NCI-H146 (cell line): ENCODE measurements at regions not wholly inside any gene's neighbourhood (a gene's known extent, or its start where the extent isn't known, plus 50 kb on each side); places are given as distances from the start of the nearest gene placed in this dataset.
"Not testable (repeated sequence)": the region's sequence is repeated elsewhere in the genome, so short reads cannot be mapped to it uniquely, and the experiment has no call there.

Source experiments
- DNase-seq: peaks from one replicate; lab custom pipeline; 2025; lab: John Stamatoyannopoulos, UW

- DNase-seq, result no peak
Measured at GRCh38 chr14:92223025-92223424, 99.9 kb upstream of the SLC24A4 start.

DNA sequence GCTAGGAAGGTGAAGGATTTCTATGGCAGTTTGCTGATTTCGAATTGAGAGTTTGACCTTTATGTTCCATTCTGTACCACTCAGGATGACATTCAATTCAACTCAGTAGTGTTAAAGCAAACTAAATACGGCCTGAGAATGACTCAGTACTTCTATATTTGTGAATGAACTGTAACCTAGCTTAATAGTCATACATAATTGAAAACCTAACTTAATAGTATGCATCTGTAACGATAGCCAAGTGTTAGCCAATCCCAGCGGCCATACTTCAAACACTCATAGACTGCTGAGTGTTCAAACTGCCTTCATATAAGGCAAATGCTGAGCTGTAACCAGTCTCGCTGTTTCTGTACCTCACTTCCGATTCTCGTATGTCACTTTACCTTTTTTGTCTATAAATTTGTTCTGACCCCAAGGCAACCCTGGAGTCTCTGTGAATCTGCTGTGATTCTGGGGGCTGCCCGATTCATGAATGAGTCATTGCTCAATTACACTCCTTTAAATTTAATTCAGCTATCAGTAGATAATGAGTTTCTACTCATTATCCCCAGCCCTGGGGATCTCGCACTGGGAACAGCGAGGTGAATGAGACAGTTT is 98.5 kb upstream of the SLC24A4 start:
- DNase-seq, result no peak

- DNase-seq, result no peak
Measured at GRCh38 chr14:92225731-92226130, 97.2 kb upstream of the SLC24A4 start.

GRCh38 chr14:92226166-92226565 is 96.8 kb upstream of the SLC24A4 start:
- not testable (repeated sequence) for DNase-seq

DNA sequence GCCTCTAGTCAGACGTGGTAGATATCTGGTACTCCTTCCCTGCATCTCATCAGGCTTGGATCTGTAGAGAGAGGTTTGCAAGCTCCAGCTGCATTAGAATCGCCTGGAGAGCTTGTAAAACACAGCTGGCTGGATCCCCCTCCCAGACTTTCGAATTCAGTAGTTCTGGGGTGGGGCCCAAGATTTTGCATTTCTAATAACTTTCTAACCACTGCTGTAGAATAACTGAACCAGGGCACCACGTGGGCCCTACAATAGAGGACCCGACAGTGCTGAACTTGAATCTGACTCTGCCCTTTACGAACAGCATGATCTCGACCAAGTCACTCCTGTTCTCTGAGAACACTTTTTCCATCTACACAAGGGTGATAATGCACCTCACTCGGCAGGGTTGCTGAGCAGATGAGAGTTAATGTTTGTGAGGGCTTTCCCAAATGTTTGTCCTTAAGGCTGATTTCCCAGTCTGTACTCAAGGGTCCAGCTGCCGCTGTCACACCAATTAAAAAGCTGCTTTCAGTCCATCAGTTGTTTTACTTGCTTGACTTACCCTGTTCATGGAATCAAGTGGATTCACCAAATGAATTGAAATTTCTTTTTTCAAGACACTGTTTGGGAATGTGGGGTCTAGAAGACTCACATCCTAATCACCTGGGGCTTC is 86.6 kb upstream of the SLC24A4 start:
- no peak for DNase-seq

DNA sequence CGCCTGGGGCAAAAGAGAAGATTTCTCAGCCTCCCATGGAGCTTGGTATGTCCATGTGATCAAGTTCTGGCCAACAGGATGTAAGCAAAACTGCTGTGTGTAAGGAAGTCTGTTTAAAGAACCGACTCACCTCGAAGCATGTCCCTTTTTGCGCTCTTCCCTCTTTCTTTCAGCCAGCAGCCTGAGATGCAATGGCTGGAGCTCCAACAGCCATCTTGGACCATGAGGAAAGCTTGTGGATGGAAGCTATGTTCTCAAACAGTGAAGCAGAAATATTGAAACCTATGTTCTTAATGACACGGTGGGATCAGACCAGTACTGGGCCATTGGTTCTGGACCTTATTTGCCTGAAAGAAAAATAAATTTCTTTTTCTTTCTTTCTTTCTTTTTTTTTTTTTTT is 82.3 kb upstream of the SLC24A4 start:
- no peak for DNase-seq

DNA sequence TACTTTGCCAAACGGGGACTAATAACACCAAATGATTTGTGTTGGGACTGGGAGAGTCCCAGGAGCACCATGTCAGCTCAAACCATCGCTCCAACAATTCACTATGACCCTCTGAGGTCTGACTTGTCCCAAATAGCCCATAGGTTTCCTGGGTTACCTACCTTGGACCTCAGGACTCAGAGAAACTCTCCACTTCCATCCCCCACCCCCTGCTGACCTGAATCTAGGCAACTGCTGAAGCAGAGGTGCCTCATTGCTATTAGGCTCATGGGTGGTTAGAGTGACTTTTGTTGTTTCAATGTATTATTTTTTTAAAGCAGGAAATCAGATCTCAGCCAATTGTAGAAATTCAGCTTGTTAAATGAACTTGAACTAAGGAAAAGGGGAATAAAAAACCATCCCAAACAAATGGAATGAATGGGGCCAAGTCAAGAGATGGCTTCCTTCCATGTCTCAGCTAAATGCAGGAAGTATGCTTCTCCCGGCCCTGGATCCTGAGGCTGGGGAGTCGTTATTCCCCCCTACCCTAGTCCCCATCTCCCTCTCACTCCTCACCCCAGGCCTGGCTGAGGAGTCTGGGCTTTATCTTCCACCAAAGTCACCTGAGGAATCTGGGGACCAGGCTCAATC is 80.9 kb upstream of the SLC24A4 start:
- no peak for DNase-seq

- DNase-seq, result no peak
Measured at GRCh38 chr14:92244805-92245204, 78.2 kb upstream of the SLC24A4 start.

DNA sequence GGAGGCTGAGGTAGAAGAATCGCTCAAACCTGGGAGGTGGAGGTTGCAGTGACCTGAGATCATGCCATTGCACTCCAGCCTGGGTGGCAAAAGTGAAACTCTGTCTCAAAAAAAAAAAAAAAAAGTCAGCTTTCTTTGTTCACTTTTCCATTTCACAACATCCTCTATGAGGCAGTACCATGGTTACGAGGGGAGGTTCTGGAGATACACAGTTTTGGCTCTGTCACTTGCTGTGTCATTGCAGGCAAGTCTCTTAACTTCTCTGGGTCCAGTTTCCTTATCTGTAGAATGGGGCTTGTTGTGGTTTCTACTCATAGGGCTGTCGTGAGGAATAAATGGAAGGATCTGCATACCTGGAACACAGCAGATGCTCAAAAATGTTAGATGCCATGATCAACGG is 75.6 kb upstream of the SLC24A4 start:
- no peak for DNase-seq

- no peak for DNase-seq
Measured at GRCh38 chr14:92247947-92248346, 75.0 kb upstream of the SLC24A4 start.

DNA sequence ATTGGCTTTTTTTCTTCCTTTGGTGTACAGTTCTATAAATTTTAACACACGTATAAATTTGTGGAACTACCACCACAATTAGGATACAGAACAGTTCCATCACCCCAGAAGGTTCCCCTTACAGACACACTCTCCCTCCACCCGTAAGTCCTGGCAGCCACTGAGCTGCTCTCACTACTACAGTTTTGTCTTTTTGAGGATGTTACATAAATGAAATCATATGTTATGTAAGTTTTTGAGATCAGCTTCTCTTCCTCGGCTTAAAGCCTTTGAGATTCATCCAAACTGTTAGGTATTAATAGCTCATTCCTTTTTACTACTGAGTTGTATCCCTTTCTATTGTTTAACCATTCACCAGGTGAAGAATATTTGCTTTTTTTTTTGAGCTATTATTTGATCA is 74.3 kb upstream of the SLC24A4 start:
- DNase-seq, result no peak

DNA sequence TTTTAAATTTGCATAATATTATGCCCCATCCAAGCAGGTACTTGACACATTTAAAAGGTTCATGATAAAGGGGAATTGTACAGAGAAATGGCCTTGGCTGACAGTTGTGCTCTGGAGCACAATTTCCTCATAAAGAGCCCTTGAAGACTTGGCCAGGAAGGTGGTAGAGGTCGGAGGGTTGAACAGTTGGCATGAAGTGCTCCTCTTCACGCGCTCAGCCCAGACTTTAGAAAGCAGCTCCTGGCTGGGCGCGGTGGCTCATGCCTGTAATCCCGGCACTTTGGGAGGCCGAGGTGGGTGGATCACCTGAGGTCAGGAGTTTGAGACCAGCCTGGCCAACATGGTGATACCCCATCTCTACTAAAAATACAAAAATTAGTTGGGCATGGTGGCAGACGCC is 72.6 kb upstream of the SLC24A4 start:
- DNase-seq, result not testable (repeated sequence)

DNA sequence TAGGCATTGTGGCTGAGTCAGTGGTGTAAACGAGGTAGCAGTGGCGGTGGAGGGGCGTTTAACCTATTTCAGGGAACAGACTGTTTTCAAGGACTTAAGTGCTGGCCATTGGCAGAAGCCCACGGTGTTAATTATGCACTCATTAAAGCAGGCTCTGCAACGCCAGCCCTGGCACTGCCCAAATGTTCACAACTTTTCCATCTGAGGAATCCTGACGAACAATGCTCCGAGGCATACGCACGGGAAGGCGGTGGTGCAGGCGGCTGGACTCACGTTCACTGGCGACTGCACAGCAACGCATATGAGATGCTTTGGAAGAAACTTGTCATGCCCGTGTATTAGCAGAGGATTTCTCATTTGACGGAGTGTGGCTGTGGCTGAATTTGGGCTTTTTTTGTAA is 70.6 kb upstream of the SLC24A4 start:
- no peak for DNase-seq

DNA sequence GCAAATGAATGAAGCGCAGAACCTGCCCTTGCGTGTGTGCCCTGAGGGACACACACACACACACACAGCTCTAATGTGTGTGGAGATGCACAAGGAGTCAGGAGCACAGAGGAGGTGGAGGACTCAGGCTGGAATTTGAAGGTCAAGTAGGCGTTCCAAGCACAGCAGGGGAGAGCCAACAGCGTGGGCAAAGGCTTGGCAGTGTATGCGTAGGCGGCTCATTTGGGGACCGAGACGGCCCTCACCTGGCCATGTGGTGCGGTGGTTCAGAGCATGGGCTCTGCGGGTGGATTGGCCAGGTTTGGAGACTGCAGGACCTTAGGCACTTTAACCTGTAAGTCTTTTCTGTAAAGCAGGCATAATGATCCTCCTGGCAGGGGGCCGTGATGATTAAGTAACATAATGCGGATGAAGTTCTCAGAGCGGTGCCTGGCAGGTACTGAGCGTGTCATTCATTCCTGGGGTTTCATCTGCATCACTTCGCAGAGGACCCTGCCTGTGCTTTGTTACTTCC is 69.5 kb upstream of the SLC24A4 start:
- peak; percentile 3 for DNase-seq

- DNase-seq, result no peak
Measured at GRCh38 chr14:92254786-92255185, 68.2 kb upstream of the SLC24A4 start.

- no peak for DNase-seq
Measured at GRCh38 chr14:92258934-92259333, 64.0 kb upstream of the SLC24A4 start.

DNA sequence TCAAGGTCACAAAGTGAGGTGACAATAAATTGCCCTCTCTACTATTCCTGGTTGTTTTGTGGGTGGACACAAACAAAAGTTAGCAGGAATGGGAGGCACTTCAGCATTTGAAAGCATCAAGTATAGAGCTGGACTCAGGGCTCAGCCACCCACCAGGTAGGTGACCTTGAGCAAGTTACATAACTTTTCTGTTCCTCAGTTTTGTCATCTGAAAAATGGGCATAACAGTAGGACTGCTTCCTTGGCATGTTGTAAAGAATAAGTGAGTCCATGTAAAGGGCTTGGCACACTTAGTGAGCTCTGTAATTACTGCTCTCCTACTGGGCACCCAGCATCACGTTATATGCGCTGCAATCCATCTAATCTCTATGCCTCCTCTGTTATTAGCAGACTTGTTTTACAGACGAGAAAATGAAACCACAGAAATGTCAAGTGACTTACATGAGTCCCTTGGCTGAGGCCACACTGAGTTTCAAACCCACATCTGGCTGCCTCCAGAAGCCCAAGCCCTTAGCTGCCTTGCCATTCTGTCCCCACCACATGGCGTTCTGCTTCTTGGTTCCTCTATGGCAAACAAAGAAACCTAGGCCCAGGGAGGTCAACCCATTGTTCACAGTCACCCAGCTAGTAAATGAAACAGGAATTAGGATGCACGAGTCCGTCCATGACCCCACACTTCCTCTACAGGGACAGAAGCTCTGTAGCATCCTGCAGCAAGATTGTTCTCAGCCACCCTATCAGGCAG is 63.2 kb upstream of the SLC24A4 start:
- no peak for DNase-seq

DNA sequence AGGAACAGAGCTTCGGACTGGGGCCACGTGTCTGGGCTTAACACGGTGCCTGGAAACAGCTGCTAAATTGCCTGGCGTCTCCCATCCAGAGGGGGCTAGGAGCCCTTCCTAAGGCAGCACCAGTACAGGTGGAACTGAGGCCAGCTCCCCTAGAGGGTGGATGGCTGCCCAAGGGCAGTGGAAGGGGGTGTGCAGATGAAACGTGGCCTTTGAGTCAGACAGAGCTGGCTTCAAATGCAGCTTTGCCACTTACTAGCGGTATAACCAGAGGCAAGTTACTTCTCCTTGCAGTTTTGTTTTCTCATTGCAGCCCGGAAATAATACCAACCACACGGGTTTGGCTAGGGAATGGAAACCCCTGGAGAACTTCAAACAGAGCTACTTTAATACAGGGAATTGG is 59.3 kb upstream of the SLC24A4 start:
- DNase-seq, result no peak

- no peak for DNase-seq
Measured at GRCh38 chr14:92264195-92264594, 58.8 kb upstream of the SLC24A4 start.

DNA sequence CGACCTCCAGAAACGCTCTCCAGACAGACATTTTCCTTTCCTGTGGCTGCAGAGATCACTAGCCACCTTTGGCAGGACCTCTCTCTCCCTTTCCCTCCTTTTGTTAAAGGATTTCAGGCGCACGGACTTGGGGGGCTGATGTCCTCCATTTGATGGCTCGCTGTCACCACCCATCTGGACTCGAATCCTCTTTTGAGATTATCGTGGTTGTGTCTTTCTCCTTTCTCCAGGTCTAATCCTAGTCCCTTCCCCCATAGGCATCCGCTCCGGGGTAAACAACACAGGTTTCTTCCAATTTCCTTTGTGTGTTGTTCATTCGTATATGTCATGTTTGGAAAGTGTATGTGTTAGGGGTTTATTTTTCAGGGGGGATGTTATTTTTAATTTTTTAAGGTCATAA is 56.7 kb upstream of the SLC24A4 start:
- DNase-seq, result no peak
